Esophagus mucosa (tissue), 1 donor: ENCODE measurements at regions not wholly inside any gene's neighbourhood (a gene's known extent, or its start where the extent isn't known, plus 50 kb on each side); places are given as distances from the start of the nearest gene placed in this dataset.

Source experiments
- ATAC-seq: fragments of 200-7000 bp; cut with Tn5 transposase; one replicate; pipeline ENCODE4 v1.9.1; 2020
- donor health status: DM: yes; HTN: yes; CAD: no.

- ATAC-seq: peak; percentile 78
Observed at GRCh38 chr2:155879900-155880299, 452.6 kb downstream of the NR4A2 start.

GRCh38 chr2:155872396-155872795, 460.1 kb downstream of the NR4A2 start:
- ATAC-seq: no peak

GRCh38 chr2:155871940-155872339, 460.6 kb downstream of the NR4A2 start:
- no peak for ATAC-seq

GRCh38 chr2:155867564-155867963, 465.0 kb downstream of the NR4A2 start:
- ATAC-seq: no peak

- no peak for ATAC-seq
Observed at GRCh38 chr2:155866477-155866876, 466.0 kb downstream of the NR4A2 start.

GRCh38 chr2:155852156-155852555, 480.4 kb downstream of the NR4A2 start:
- no peak for ATAC-seq

- ATAC-seq: no peak
Observed at GRCh38 chr2:155846259-155846658, 486.3 kb downstream of the NR4A2 start.

- ATAC-seq: no peak
Observed at GRCh38 chr2:155844461-155844860, 488.1 kb downstream of the NR4A2 start.

- ATAC-seq: no peak
Observed at GRCh38 chr2:155842103-155842502, 490.4 kb downstream of the NR4A2 start.

GRCh38 chr2:155841442-155841841, 491.1 kb downstream of the NR4A2 start:
- ATAC-seq: no peak

- no peak for ATAC-seq
Observed at GRCh38 chr2:155840661-155841060, 491.9 kb downstream of the NR4A2 start.

GRCh38 chr2:155839991-155840390, 492.5 kb downstream of the NR4A2 start:
- ATAC-seq: no peak

GRCh38 chr2:155839436-155839835, 493.1 kb downstream of the NR4A2 start:
- no peak for ATAC-seq

GRCh38 chr2:155836439-155836838, 496.1 kb downstream of the NR4A2 start:
- ATAC-seq: no peak

GRCh38 chr2:155830817-155831579, 501.5 kb downstream of the NR4A2 start:
- no peak for ATAC-seq

- ATAC-seq: no peak
Observed at GRCh38 chr2:155830351-155830750, 502.2 kb downstream of the NR4A2 start.

GRCh38 chr2:155825876-155826275, 506.6 kb downstream of the NR4A2 start:
- no peak for ATAC-seq

- ATAC-seq: peak; percentile 79
Observed at GRCh38 chr2:155815851-155816250, 516.7 kb downstream of the NR4A2 start.

- no peak for ATAC-seq
Observed at GRCh38 chr2:155815275-155815674, 517.2 kb downstream of the NR4A2 start.

GRCh38 chr2:155810411-155810810, 522.1 kb downstream of the NR4A2 start:
- no peak for ATAC-seq

GRCh38 chr2:155802888-155803287, 529.6 kb downstream of the NR4A2 start:
- ATAC-seq: no peak

GRCh38 chr2:155792666-155793065, 539.9 kb downstream of the NR4A2 start:
- no peak for ATAC-seq

- no peak for ATAC-seq
Observed at GRCh38 chr2:155770516-155770915, 562.0 kb downstream of the NR4A2 start.

- ATAC-seq: no peak
Observed at GRCh38 chr2:155766342-155767115, 566.0 kb downstream of the NR4A2 start.
